NB4 (cell line): ENCODE measurements at regions not wholly inside any gene's neighbourhood (a gene's known extent, or its start where the extent isn't known, plus 50 kb on each side); places are given as distances from the start of the nearest gene placed in this dataset.

Experiments
- CTCF ChIP-seq: IDR thresholded peaks from one replicate; pipeline ENCODE4 v1.5.1; 2012; ENCODE audit warnings: low read depth, low read length
- MYC ChIP-seq: IDR thresholded peaks from 2 replicates; pipeline ENCODE4 v1.6.1; 2011; ENCODE audit warnings: low read depth, low read length
- POLR2A ChIP-seq: IDR thresholded peaks from 2 replicates; pipeline ENCODE4 v1.6.1; 2011; ENCODE audit warnings: mild to moderate bottlenecking; ENCODE audit not compliant: insufficient read length; ENCODE audit errors: extremely low read depth

- TF ChIP-seq CTCF (no peak), POLR2A (no peak), MYC (no peak)
Observed at GRCh38 chr3:81027344-81027743, 734.1 kb downstream of the GBE1 start.
